NCI-H1417 (cell line): ENCODE measurements at regions not wholly inside any gene's neighbourhood (a gene's known extent, or its start where the extent isn't known, plus 50 kb on each side); places are given as distances from the start of the nearest gene placed in this dataset.
A peak's percentile ranks its signal among the peaks of the same experiment; 100 is the strongest.
"Not testable (repeated sequence)": the region's sequence is repeated elsewhere in the genome, so short reads cannot be mapped to it uniquely, and the experiment has no call there.

Experiments used
- DNase-seq, 3 experiments: peaks; one replicate each; lab custom pipeline; 2025; lab: John Stamatoyannopoulos, UW

- DNase-seq = no peak
Observed at GRCh38 chr3:74053970-74054516, 429.3 kb upstream of the PDZRN3 start.

- no peak for DNase-seq
Observed at GRCh38 chr3:74049444-74049843, 424.7 kb upstream of the PDZRN3 start.

DNA sequence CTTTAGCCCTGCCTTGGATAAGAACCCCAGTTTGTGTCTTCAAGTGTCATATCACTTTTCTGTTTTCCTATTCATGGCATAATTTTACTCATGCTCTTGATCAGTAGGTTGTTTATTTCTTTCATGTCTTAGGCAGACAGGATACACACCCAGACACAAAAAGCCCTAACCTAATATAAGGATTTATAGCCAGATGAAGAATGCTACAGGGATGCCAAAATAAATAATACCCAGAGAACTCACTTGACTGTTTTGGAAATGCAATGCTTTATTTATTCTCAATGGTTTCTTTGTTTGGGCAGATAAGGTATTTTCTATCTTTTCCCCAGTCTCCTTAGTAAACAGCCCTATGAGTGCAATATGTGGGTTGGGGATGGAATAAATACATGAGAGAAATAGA is 424.0 kb upstream of the PDZRN3 start:
- DNase-seq = peak in 1 of 3 experiments; percentile 1

DNA sequence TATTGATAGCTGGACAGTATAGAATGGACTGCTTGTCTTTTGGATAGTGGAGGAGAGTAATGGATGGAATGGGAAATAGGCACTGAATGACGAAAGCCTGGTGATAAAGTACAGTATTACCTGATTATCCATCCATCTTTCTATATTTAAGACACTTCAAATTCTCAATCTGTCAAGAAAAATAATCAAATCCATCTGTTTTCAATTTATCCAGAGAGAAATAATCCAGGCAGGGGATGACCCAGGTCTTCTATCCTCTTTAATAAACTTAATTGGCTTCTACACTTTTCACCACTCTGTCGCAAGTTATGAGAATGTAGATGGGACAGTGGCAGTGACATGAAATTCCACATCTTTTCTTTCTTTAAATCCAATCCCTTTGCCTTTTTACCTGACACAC is 420.3 kb upstream of the PDZRN3 start:
- DNase-seq = no peak

DNA sequence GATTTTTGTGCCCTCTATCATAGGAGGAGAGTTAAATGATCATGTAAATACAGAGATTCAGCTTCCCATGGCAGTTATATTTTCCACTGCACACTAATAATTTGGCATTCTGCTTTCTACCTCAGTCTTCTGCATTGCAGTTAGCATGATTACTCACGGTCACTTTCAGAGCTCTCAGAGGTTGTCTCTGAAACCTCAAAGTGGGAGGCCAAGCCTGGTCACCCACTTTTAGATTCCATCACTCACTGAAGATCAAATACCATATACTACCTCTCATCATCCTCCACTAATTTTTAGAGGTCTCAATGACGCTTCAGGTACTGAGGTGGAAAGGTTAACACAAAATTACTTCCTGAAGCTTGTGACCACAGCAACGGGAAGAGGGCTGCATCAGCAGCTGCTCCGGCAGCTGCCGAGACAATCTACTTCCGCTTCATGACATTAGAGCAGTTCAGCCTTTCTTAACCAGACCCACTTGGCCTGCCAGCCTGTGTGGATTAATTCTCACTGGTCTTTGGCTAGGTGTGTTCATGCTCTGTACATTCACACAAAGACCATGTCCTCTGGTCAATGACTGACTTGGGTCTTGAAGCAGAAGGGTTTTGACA is 416.4 kb upstream of the PDZRN3 start:
- peak; percentile 10 to 56 (median 12) for DNase-seq

DNA sequence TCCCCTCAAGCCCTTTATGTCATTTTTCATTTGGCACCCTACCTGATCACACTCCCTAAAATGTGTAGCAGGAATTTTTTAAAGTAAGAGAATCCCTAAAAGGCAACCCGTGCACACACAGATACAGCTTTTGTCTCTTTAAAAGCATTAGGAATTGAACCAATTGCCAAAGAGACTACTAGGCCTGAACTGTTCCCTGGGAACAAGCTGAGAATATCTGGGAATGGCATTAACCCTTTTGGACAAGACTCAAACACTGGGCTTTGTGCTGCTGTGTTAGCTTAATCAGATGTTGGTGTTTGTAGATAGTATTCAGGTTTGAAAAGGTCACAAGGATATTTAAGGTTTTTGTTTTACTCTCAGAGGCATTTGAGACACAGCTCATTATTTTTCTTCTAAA is 414.4 kb upstream of the PDZRN3 start:
- DNase-seq = no peak

GRCh38 chr3:74036568-74036967 is 411.8 kb upstream of the PDZRN3 start:
- DNase-seq = no peak

- no peak for DNase-seq
Observed at GRCh38 chr3:74036102-74036501, 411.4 kb upstream of the PDZRN3 start.

DNA sequence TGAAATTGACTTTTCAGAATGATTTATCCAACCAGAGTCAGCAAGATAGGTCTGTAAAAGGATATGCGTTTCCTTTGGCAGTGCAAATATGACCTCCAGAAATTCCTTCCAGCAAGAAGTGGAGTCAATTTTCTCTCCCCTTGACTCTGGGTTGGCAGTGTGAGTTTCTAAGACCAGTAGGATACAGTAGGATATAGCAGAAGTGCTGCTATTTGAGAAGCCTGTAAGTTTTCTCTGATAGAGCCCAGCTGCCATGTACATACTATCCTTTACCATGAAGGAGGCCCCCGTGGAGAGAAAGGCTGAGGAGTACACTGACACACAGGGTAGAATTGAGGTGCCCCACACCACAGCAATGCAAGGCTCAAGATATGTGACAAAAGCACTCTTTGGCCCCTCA is 409.1 kb upstream of the PDZRN3 start:
- no peak for DNase-seq

GRCh38 chr3:74033381-74033780 is 408.6 kb upstream of the PDZRN3 start:
- no peak for DNase-seq

GRCh38 chr3:74027121-74027520 is 402.4 kb upstream of the PDZRN3 start:
- no peak for DNase-seq

GRCh38 chr3:74023395-74023794 is 398.7 kb upstream of the PDZRN3 start:
- no peak for DNase-seq

- DNase-seq = no peak
Observed at GRCh38 chr3:74021449-74021848, 396.7 kb upstream of the PDZRN3 start.

- peak in 1 of 3 experiments; percentile 1 for DNase-seq
Observed at GRCh38 chr3:74009961-74010844, 385.5 kb upstream of the PDZRN3 start.

- no peak for DNase-seq
Observed at GRCh38 chr3:74004386-74004785, 379.6 kb upstream of the PDZRN3 start.

DNA sequence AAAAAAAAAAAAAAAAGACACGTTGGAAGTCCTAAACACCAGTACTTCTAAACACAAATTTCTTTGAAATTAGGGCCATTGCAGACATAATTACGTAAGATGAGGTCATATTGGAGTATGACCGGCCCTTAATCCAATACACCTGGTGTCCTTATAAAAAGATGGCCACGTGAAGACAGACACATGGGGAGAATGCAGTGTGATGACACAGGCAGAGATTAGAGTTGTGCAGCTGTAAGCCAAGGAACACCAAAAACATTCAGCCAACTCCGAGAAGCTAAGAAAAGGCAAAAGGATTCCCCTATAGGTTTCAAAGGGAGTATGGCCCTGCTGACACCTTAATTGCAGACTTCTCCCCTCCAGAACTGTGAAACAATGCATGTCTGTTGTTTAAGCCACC is 379.0 kb upstream of the PDZRN3 start:
- no peak for DNase-seq

GRCh38 chr3:74001436-74001835 is 376.7 kb upstream of the PDZRN3 start:
- DNase-seq = no peak

DNA sequence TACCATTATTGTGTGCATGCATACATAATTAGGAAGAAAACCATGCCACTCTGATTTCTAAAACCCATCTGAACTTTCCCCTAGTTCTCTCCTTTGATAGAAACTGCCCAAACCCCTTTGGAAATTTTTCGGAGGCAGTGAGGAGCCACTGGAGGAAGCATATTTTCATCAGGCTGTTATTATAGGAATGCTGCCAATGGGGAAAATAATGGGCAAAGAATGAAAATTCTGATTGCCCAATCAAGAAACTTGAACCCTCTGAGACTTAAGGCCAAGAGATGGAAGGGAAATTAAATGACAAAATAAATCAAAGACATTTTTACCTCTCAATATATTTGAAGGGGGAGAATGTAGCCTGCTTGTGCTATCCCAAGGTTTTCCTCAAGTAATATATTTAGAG is 376.0 kb upstream of the PDZRN3 start:
- DNase-seq = no peak

DNA sequence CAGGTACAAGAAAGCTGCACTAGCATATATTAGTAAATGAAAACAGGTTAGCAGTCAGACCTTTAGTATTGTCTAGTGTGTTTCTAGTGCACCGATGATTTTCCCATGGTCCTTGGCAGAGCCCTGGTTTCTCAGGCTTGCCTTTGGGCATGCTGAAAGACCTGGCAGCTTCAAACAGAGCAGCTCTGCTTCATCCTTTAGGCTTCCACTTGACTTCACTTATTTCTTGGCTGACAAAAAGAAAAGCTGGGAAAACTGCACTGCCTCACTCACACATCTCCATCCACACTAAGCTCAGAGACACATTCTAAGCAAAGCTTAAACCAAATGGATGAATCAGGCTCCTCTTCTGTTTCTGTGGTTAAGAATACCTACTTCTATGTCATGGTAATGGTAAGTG is 374.8 kb upstream of the PDZRN3 start:
- DNase-seq = no peak

- not testable (repeated sequence) for DNase-seq
Observed at GRCh38 chr3:73990691-73991090, 365.9 kb upstream of the PDZRN3 start.

DNA sequence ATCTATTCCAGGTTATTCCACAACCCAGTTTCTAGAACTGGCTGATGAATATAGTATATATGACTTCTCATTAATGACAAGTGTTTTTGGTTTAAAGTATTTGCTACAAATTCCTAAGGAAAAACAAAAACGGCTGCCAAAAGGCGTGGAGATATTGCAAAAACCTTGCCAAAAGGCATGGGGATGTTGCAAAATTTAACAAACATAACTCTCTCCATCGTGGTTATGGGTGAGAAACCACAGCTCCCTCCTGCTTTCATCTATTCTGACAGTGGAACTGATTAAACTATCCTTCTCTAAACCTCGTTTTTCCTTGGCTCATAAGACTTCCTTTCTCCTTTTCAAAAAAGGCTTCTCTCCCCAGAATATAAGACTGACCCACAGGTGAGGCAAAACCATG is 342.0 kb upstream of the PDZRN3 start:
- DNase-seq = no peak

- no peak for DNase-seq
Observed at GRCh38 chr3:73964818-73965217, 340.1 kb upstream of the PDZRN3 start.

DNA sequence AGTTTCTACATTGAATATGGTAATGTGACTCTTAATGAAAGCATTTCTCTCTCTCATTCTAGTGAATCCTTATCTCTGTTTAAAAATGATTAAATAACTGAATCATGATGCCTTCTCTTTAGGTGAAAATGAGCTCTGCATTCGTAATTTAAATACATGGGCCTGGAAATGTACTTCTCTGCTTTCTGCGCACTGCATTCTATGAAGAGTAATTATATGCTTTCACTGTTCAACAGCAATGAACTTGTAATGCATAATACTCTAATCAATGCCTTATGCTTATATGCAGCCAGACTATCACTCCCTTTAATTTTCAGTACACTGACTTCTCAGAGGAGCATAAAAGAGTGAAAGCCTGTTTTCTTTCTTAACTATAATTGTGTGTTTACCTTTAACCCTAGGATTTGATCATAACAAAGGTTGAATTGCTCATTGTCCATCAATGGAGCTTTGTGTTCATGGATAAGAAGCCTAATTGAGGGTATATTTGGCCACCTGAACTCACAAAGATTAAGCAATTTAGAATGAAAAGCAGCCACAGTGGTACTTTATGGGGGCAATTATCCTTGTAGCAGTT is 330.8 kb upstream of the PDZRN3 start:
- DNase-seq = peak in 2 of 3 experiments; percentile 61 to 95
